ENCODE measurements at regions not wholly inside any gene's neighbourhood (a gene's known extent, or its start where the extent isn't known, plus 50 kb on each side); places are given as distances from the start of the nearest gene placed in this dataset.

DNA sequence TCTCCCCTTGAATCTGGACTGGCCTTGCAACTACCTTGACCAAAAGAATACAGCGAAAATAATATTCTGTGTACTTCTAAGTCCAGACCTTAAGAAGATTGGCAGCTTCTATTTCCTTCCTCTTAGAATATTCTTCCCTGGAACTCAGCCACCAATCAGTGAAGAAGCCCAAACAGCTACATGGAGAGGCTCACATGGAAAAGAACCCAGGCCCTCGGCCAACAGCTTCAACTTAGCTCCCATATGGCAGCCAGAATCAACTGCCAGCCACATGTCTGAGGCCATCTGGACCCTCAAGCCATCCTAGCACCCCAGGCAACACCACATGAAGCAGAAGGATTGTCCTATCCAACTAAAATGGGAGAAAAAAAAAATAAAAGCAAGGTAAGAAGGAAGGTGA, 178.8 kb downstream of the IBTK start:
- no peak for DNase-seq

- DNase-seq: peak; percentile 14
These were observed 180.5 kb downstream of the IBTK start for GRCh38 chr6:82066991-82067411.

- no peak for DNase-seq
These were observed 181.3 kb downstream of the IBTK start for GRCh38 chr6:82066196-82066595.

- no peak for DNase-seq
These were observed 184.0 kb downstream of the IBTK start for GRCh38 chr6:82063574-82063973.

- DNase-seq: no peak
These were observed 185.3 kb downstream of the IBTK start for GRCh38 chr6:82062219-82062618.

DNA sequence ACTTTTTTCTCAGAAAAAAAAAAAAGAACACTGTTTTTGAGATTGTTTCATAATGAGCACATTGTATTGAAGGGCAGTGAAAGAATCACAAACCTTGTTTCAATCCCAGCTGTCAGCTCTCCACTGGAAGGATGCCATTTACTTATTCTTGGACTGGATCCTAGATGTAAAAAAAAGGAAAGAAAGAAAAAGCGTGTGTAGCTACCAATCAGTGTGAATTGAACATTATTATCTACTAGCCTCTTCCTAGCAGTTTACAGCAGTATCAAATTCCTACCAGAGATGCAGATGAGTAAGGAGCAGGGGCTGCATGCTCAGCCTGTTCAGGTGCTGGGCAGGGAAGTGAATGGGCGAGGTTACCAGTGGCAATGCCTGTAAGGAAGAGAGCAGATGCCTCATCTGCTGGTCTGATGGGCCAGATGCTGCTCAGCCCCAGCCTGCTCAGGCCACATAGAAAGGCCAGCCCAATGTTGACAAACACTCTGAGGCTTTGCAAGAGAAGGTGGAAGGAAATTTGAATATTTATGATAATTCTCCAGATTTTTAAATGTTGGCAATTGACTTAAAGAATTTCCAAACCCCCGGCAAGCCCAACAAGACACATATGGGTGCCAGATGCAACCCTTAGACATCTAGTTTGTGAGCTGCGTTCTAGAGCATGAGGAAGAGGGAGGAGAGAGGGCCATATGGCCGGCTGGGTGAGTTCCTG, 189.5 kb downstream of the IBTK start:
- peak; percentile 33 for DNase-seq

DNA sequence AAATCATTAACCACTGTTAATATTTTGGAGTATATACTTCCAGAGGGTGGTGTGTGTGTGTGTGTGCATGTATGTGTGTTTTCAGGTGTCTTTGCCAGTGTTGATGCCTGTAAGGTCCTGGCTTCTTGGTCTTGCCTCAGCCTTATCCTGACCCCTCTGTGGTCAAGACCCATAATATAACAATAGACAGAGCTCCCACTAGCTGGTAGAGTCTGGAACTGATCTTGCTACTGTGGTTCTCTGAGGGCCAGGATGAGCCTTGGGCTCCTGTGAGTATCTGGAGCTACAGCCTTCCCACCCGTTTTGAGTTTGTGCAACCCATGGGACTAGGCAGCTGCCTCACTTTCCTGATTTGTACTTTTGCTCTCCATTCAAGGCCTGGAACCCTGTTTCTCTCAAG, 191.0 kb downstream of the IBTK start:
- DNase-seq: no peak

DNA sequence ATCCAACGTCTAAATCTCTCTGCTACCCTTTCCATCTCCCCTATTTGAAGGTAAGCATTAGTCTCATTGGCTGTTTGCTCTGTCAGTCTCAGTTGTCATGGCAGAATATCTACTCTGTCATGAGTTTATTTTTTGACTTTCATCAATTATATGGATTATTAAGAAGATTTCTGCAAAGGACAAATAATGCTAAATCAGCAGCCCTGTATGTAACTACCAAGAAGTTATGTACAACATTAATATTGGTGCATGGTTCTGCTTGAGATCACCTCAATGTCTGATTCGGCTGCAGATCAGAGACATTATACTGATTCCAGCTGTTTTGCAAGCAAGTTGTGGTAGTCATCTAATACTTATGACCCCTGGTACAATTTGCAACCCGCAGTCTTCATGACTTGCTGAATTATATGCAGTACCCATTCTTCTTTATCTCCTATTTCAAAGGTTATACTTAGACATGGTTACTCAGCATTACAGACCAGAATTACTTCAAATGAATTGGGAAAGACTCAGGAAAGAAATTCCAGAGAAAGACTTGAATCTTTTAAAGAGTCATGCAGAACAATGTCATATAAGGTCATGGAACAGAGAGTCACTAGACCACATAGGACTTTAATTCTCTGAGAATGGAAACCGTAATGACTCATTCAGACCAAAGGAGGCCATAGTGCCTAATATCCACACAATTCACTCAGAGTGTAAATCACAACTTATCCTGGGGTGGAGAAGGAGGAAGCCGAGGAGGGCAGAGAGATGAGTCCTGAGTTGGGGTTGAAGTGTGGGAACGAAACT, 201.4 kb downstream of the IBTK start:
- DNase-seq: no peak

DNA sequence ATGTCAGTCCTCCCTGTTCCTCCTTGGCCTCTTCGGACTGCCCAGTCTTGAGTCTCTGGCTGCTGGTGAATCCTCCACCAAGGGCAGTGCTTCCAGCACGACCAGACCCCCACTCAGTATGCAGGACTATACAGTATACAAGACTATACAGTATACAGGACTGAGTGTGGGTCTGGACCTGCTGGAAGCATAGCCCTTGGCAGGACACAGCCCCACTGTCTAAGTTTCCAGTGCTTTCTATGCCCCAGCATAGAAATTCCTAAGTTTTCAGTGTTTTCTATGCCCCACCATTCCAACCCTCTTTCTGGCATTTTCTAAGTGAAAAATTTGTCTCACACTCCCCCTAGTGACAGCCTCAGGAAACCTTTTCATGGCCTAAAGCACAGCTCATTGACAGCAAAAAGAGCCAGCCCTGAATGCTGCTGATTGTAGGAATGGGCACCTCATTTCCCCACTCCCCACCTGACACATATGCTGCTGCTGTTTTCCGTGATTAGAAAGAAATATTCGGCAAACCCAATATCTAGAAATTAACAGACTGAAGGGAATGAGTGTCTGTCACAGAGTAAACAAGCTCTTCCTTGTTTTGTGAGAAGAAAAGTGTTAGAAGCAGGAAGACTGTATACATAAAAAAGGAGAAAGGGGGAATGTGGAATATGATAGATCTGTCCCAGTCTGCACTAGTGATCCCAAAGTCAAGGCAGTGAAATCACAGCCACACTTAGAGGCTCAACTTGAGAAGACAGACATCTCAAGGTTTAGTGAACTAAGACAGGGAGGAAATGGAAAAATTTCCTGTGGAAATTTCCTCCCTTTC, 206.9 kb downstream of the IBTK start:
- DNase-seq: peak; percentile 74

GRCh38 chr6:82038631-82039030, 208.9 kb downstream of the IBTK start:
- DNase-seq: no peak

GRCh38 chr6:82035526-82035925, 212.0 kb downstream of the IBTK start:
- no peak for DNase-seq

GRCh38 chr6:82033631-82034211, 213.8 kb downstream of the IBTK start:
- DNase-seq: no peak

GRCh38 chr6:82032444-82032843, 215.1 kb downstream of the IBTK start:
- DNase-seq: no peak

DNA sequence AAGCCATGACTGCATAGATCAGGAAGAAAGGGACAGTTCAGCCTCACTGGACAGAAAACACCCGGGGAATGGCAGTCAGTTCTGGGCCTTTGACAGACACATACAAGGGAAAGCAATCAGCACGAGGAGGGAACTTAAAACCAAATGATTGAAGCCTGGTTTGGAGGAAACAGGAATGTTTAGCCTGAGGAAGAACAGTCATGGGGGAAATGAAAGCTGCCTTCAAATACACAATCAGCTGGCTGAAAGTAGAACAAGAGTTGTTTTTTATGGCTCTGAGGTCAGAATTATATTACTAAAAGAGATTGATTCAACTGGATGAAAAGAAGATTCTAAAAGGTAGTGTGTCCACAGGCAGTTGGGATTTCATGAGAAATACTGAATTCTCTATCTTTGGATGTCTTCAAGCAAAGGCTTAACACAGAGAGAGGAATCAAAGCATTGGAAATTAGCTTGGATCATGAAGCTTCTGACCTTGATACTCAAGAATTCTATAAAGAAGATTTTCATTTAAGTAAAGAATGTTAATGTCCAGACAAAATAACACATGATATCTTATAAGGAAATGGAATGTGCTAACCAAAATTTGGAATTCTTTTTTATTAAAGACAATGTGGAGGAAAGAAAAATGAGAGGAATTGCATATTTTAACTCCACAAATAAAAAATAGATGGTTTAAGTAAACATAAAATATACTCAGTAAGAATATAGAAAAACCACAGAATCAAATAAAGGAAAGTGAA, 216.6 kb downstream of the IBTK start:
- DNase-seq: peak; percentile 56

GRCh38 chr6:82030301-82030700, 217.2 kb downstream of the IBTK start:
- no peak for DNase-seq

- DNase-seq: no peak
These were observed 222.3 kb downstream of the IBTK start for GRCh38 chr6:82025271-82025670.

GRCh38 chr6:82022614-82023129, 224.9 kb downstream of the IBTK start:
- peak; percentile 68 for DNase-seq

- DNase-seq: no peak
These were observed 229.8 kb downstream of the IBTK start for GRCh38 chr6:82017773-82018172.

DNA sequence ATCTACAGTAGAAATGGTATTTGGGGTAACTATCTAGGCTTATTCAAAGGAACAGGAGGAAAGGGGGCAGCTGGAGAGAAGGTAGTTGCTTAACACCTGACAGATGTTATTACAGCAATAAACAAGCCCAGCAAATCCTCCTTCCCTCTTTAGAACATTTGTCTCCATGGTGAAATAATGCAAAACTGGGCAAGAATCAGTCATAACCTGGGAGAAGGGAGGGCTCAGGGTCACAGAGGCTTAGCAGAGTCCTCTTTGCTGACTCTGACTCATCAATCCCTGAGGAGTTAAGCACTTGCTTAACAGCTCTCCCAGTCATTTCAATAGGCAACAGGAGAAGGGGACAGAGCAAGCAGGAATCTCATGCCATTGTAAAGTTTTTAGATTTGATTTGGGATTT, 230.3 kb downstream of the IBTK start:
- peak; percentile 52 for DNase-seq

GRCh38 chr6:82015526-82015925, 232.0 kb downstream of the IBTK start:
- peak; percentile 41 for DNase-seq

- peak; percentile 45 for DNase-seq
These were observed 232.5 kb downstream of the IBTK start for GRCh38 chr6:82015043-82015442.
